EH (cell line): ENCODE measurements at regions not wholly inside any gene's neighbourhood (a gene's known extent, or its start where the extent isn't known, plus 50 kb on each side); places are given as distances from the start of the nearest gene placed in this dataset.
A peak's percentile ranks its signal among the peaks of the same experiment; 100 is the strongest.

ENCODE experiments used
- DNase-seq: peaks from one replicate; pipeline ENCODE4 v3.0.0-alpha.2; 2015; ENCODE audit warnings: low read depth

DNA sequence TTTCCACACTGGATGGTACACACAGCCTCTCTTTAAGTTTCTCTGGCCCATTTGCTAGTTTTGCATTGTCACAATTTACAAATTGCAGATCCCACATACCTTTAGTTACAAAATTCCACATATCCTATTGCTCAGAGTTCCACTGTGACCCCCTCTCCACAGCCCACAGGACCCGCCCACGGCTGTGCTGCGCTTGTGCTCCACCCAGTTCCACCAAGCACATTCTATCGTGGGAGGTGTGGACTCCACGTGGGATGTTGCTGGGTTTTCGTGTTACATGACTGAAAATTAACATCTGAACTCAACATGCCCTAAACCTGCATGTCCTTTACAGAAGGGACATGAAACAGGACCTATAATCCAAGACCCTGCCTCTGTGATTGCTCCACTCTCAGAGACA lies 423.0 kb downstream of the IRS2 start:
- DNase-seq: no peak

- no peak for DNase-seq
These were observed 423.8 kb downstream of the IRS2 start for GRCh38 chr13:109362616-109363015.

GRCh38 chr13:109361562-109362289 lies 424.7 kb downstream of the IRS2 start:
- DNase-seq: no peak

DNA sequence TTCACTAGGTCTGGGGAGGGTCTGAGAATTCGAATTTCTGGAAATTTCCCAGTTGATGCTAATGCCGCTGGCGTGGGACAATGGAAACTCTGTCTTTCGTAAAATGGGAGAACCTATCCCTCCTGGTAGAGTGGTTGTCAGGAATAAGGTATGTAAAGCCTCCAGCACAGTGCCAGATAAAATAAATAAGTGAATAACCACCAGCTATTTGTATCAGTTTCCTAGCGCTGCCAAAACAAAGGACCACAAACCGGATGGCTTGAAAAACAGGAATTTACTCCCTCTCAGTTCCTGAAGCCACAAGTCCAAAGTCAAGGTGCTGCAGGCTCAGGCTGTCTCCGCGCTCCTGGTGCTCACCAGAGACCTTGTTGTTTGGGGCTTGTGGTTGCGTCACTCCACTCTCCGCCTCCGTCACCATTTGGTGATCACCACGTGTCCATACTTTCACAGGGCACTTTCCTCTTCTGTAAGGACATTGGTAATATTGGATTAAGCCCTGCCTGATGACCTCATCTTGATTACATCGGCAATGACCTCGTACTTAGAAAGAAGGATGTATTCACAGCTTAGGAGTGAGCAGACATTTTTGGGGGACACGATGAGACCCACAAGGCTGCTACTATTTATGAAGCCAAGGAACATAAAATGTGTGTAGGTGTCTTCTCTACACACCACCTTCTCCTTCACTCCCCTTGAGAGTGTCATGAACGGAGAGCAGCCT lies 428.5 kb downstream of the IRS2 start:
- DNase-seq: peak; percentile 39

GRCh38 chr13:109355875-109356434 lies 430.4 kb downstream of the IRS2 start:
- no peak for DNase-seq

- no peak for DNase-seq
These were observed 431.2 kb downstream of the IRS2 start for GRCh38 chr13:109355166-109355565.

DNA sequence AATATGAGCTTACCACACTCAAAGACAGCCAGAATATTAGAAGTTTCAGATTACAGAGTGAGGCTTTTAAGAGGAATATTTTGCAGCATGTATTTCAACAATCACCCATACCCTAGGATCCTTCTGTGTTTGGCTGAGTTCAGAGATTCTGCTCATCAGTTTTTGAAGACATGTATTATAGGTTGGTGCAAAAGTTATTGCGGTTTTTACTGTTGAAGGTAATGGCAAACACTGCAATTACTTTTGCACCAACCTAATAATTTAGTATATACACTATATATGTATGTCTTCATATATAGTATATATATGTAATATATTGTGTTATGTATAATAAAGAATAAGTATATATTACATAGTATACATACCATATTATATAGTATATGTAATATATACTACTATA lies 435.1 kb downstream of the IRS2 start:
- no peak for DNase-seq

- DNase-seq: peak; percentile 84
These were observed 437.7 kb downstream of the IRS2 start for GRCh38 chr13:109348519-109349258.

DNA sequence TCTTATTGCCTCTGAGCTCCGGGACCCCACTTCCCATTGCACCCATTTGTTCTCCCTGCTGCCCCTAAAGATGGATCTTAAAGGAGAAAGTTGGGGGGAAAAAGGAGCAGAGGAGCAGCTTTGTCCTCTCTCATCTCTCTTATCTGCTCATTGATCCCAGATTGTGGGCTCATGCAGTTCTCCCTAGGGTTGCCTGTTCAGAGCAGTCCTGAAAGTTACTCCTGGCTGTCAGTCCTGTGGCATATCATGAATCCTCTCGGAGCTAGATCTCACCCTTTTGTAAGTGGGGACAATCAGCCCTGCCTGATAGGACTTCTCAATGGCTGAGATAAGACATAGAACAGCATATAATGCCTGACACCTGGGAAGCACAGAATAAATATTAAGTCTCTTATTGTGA lies 440.3 kb downstream of the IRS2 start:
- no peak for DNase-seq

GRCh38 chr13:109345433-109345941 lies 440.9 kb downstream of the IRS2 start:
- peak; percentile 71 for DNase-seq

DNA sequence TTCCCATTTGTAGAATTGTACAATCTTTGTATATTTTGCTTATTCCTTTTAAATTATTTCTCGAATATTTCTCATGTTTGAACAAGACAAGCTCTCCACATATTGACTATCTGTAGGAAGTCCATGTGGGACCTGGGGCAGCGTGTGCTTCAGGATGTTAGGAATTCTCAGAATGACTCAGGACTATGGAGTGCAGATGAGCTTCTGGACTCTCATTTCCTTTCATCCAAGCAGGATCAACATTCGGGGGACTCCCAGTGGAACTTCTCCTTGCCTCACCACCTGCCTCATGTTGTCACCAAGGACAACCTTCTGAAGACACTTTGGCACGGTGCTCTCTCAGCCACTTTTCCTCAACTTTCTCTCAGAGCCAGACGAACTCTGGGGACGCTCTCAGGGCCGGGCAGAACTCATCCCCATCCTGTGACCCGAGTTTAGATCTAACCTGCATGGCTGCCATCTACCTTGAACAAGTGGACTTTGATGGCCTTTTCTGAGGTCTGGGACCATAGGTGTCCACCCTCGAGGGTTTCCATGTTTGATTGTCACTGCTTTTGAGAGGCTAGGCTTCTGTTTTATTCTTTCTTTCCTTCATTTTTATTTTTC lies 441.7 kb downstream of the IRS2 start:
- peak; percentile 83 for DNase-seq

DNA sequence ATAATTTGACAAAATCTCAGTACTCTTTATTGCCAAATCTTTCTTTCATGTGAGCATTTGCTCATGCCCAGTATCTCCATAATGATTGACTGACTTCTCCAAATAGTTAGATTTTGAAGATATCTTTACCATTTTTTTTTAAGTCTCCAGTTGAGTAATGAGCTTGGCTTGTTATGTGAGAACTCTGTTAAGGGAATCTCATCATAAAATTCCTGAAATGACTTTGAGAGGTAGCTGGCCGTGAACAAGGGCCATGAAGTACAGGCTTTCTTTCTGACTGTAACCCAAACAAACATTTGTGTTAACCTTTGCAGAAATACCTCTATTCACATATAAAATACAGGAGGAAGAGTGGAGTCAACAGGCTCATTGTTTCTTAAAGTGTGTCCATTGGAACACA lies 449.7 kb downstream of the IRS2 start:
- DNase-seq: peak; percentile 93

DNA sequence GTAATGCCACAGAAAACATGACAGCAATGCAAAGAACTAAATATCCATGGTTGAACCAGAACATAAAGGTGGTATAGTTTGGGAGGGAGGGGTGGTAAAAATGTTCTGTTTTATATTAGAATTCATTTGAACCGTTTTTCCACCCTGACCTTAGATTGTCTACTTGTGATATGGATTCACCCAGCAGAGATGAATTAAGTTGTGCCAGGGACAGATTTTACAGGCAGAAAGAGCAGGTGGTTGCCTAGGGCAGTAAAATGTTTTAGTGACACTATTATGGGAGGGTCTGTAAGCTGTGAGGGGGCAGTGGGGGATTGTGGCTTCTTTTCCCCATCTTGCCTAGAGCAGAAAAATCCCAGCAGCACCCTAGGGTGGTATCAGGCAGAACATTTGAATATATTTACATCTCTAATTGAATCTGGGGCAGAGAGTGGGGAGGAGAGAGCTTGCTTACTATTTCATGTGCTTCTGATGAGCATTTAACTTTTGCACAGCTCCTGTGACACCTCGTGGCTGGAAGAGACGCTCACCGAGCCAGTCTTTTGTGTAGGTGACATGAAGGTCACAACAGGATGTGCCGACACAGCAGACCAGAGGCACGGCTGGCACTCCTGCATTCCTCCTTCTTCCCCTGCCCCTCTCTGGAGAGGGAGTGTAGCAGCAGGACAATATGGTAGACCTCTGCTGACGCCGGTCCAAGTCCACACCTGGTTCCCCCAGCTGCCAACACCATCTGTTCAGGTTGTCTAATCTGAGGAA lies 452.3 kb downstream of the IRS2 start:
- DNase-seq: no peak

GRCh38 chr13:109332506-109333499 lies 453.6 kb downstream of the IRS2 start:
- no peak for DNase-seq

- peak; percentile 79 for DNase-seq
These were observed 454.5 kb downstream of the IRS2 start for GRCh38 chr13:109331898-109332297.

- DNase-seq: peak; percentile 39
These were observed 455.4 kb downstream of the IRS2 start for GRCh38 chr13:109331011-109331433.

- DNase-seq: no peak
These were observed 456.3 kb downstream of the IRS2 start for GRCh38 chr13:109330123-109330522.

GRCh38 chr13:109329175-109329574 lies 457.2 kb downstream of the IRS2 start:
- DNase-seq: no peak

GRCh38 chr13:109326601-109327000 lies 459.8 kb downstream of the IRS2 start:
- DNase-seq: no peak

DNA sequence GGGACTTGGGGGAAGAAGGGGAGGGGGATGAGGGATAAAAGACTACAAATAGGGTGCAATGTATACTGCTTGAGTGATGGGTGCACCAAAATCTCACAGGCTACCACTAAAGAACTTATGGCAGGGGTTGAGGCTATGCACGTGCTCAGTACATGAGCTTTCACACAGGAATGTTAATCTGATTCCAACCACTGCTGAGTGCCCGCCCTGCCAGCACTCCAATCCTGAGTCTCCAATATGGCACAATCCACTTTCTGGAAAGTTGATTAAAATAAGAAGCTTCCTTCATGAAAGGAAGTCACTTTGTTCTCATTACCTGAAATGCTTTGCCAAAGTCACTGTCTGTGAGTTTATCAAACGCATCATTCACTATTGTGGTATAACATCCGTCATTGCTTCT lies 463.0 kb downstream of the IRS2 start:
- no peak for DNase-seq
